Cerebellar nuclear complex (tissue), 1 donor: ENCODE measurements at regions not wholly inside any gene's neighbourhood (a gene's known extent, or its start where the extent isn't known, plus 50 kb on each side); places are given as distances from the start of the nearest gene placed in this dataset.
"Not testable (repeated sequence)": the region's sequence is repeated elsewhere in the genome, so short reads cannot be mapped to it uniquely, and the experiment has no call there.

Source experiments
- DNase-seq, 2 experiments: peaks; one replicate each; lab custom pipeline; 2025; lab: John Stamatoyannopoulos, UW

GRCh38 chr21:22288885-22289499 is 1290.8 kb downstream of the NCAM2 start:
- no peak for DNase-seq

GRCh38 chr21:22292144-22292543 is 1293.9 kb downstream of the NCAM2 start:
- no peak for DNase-seq

GRCh38 chr21:22297575-22297974 is 1299.4 kb downstream of the NCAM2 start:
- DNase-seq = no peak

GRCh38 chr21:22311741-22312462 is 1313.7 kb downstream of the NCAM2 start:
- no peak for DNase-seq

- no peak for DNase-seq
Observed at GRCh38 chr21:22314963-22315362, 1316.8 kb downstream of the NCAM2 start.

GRCh38 chr21:22319435-22319834 is 1321.2 kb downstream of the NCAM2 start:
- no peak for DNase-seq

GRCh38 chr21:22342889-22343288 is 1344.7 kb downstream of the NCAM2 start:
- no peak for DNase-seq

- no peak for DNase-seq
Observed at GRCh38 chr21:22343303-22343702, 1345.1 kb downstream of the NCAM2 start.

- DNase-seq = no peak
Observed at GRCh38 chr21:22343721-22344120, 1345.5 kb downstream of the NCAM2 start.

- no peak for DNase-seq
Observed at GRCh38 chr21:22345624-22346023, 1347.4 kb downstream of the NCAM2 start.

GRCh38 chr21:22346576-22346975 is 1348.4 kb downstream of the NCAM2 start:
- DNase-seq = no peak

GRCh38 chr21:22351076-22351475 is 1352.9 kb downstream of the NCAM2 start:
- no peak for DNase-seq

GRCh38 chr21:22352088-22352487 is 1353.9 kb downstream of the NCAM2 start:
- no peak for DNase-seq

GRCh38 chr21:22355949-22356348 is 1357.7 kb downstream of the NCAM2 start:
- DNase-seq = no peak

- DNase-seq = no peak
Observed at GRCh38 chr21:22356663-22357062, 1358.5 kb downstream of the NCAM2 start.

- DNase-seq = not testable (repeated sequence)
Observed at GRCh38 chr21:22359599-22359998, 1361.4 kb downstream of the NCAM2 start.

- DNase-seq = no peak
Observed at GRCh38 chr21:22363504-22363903, 1365.3 kb downstream of the NCAM2 start.

GRCh38 chr21:22364163-22364562 is 1366.0 kb downstream of the NCAM2 start:
- no peak for DNase-seq

GRCh38 chr21:22374218-22374969 is 1376.2 kb downstream of the NCAM2 start:
- DNase-seq = no peak

- not testable (repeated sequence) for DNase-seq
Observed at GRCh38 chr21:22377795-22378194, 1379.6 kb downstream of the NCAM2 start.

GRCh38 chr21:22393324-22393723 is 1395.1 kb downstream of the NCAM2 start:
- DNase-seq = no peak

- no peak for DNase-seq
Observed at GRCh38 chr21:22395965-22396364, 1397.8 kb downstream of the NCAM2 start.
